KMS-11 (cell line): ENCODE measurements at regions not wholly inside any gene's neighbourhood (a gene's known extent, or its start where the extent isn't known, plus 50 kb on each side); places are given as distances from the start of the nearest gene placed in this dataset.

Experiments
- H2AFZ ChIP-seq: fragments of 200-600 bp; sonication (generic); 2 replicates; pipeline ENCODE4 v1.6.1; 2016; ENCODE audit warnings: antibody characterized with exemption, mixed run types, low read depth
- H3K27ac ChIP-seq: fragments of 200-600 bp; sonication (generic); 2 replicates; pipeline ENCODE4 v1.6.1; 2016; ENCODE audit warnings: mild to moderate bottlenecking, mixed run types
- H3K27me3 ChIP-seq: fragments of 200-600 bp; sonication (generic); 2 replicates; pipeline ENCODE4 v1.6.1; 2017; ENCODE audit warnings: mild to moderate bottlenecking, low read depth, mixed run types, moderate library complexity; ENCODE audit not compliant: insufficient read depth
- H3K36me3 ChIP-seq: fragments of 200-600 bp; sonication (generic); 2 replicates; pipeline ENCODE4 v1.6.1; 2017; ENCODE audit warnings: mild to moderate bottlenecking, mixed run types; ENCODE audit not compliant: insufficient read depth
- H3K4me1 ChIP-seq: fragments of 200-600 bp; sonication (generic); 2 replicates; pipeline ENCODE4 v1.6.1; 2016; ENCODE audit warnings: mild to moderate bottlenecking, low read depth, mixed run types; ENCODE audit not compliant: poor library complexity, severe bottlenecking
- H3K4me2 ChIP-seq: fragments of 200-600 bp; sonication (generic); 2 replicates; pipeline ENCODE4 v1.7.0; 2016; ENCODE audit warnings: mild to moderate bottlenecking, mixed run types
- H3K4me3 ChIP-seq: fragments of 200-600 bp; sonication (generic); IDR thresholded peaks from 2 replicates; pipeline ENCODE4 v1.6.1; 2017; ENCODE audit warnings: low read depth, low read length, mixed read lengths; ENCODE audit not compliant: insufficient read depth
- H3K79me2 ChIP-seq: fragments of 200-600 bp; sonication (generic); 2 replicates; pipeline ENCODE4 v1.6.1; 2016; ENCODE audit warnings: low read depth, mixed run types; ENCODE audit not compliant: insufficient read depth
- H3K9ac ChIP-seq: fragments of 200-600 bp; sonication (generic); 2 replicates; pipeline ENCODE4 v1.6.1; 2016; ENCODE audit warnings: mild to moderate bottlenecking, mixed run types
- H4K20me1 ChIP-seq: fragments of 200-600 bp; sonication (generic); 2 replicates; pipeline ENCODE4 v1.6.1; 2016; ENCODE audit warnings: mild to moderate bottlenecking, mixed run types; ENCODE audit not compliant: insufficient read depth
- TF ChIP-seq, protein P1 (sequence below): fragments of 200-600 bp; sonication (generic); conservative IDR thresholded peaks from 2 replicates; pipeline ENCODE4 v1.6.1; 2017; ENCODE audit warnings: low read depth, mild to moderate bottlenecking, antibody characterized with exemption, low read length, moderate library complexity, mixed read lengths

GRCh38 chr18:51952844-51953243 is 387.2 kb upstream of the DCC start:
- Histone ChIP-seq H2AFZ (no peak overlapping the region), H3K27me3 (no peaks in the 10 kb centered on the region), H3K27ac (no peak overlapping the region), H3K79me2 (no peaks in the 10 kb centered on the region), H4K20me1 (no peaks in the 10 kb centered on the region), H3K4me2 (no peak overlapping the region), H3K4me1 (peaks cover 27% of the 10 kb centered on the region), H3K36me3 (no peaks in the 10 kb centered on the region), H3K9ac (no peak overlapping the region), H3K4me3 (no peak overlapping the region)
- TF ChIP-seq, protein P1, sequence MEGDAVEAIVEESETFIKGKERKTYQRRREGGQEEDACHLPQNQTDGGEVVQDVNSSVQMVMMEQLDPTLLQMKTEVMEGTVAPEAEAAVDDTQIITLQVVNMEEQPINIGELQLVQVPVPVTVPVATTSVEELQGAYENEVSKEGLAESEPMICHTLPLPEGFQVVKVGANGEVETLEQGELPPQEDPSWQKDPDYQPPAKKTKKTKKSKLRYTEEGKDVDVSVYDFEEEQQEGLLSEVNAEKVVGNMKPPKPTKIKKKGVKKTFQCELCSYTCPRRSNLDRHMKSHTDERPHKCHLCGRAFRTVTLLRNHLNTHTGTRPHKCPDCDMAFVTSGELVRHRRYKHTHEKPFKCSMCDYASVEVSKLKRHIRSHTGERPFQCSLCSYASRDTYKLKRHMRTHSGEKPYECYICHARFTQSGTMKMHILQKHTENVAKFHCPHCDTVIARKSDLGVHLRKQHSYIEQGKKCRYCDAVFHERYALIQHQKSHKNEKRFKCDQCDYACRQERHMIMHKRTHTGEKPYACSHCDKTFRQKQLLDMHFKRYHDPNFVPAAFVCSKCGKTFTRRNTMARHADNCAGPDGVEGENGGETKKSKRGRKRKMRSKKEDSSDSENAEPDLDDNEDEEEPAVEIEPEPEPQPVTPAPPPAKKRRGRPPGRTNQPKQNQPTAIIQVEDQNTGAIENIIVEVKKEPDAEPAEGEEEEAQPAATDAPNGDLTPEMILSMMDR = no peak

GRCh38 chr18:51953521-51953920 is 386.5 kb upstream of the DCC start:
- no peak overlapping the region for H3K4me3 ChIP-seq
- H3K27me3 ChIP-seq = no peaks in the 10 kb centered on the region
- no peaks in the 10 kb centered on the region for H3K36me3 ChIP-seq
- TF ChIP-seq, protein P1 = no peak
- H3K27ac ChIP-seq = no peak overlapping the region
- peaks cover 27% of the 10 kb centered on the region for H3K4me1 ChIP-seq
- H2AFZ ChIP-seq = no peak overlapping the region
- H4K20me1 ChIP-seq = no peaks in the 10 kb centered on the region
- H3K9ac ChIP-seq = no peak overlapping the region
- peak overlapping the region; percentile 16; the same call in 1 of the 2 replicates for H3K4me2 ChIP-seq
- no peaks in the 10 kb centered on the region for H3K79me2 ChIP-seq

- no peak overlapping the region for H3K4me3 ChIP-seq
- no peaks in the 10 kb centered on the region for H3K27me3 ChIP-seq
- H4K20me1 ChIP-seq = no peaks in the 10 kb centered on the region
- H3K79me2 ChIP-seq = no peaks in the 10 kb centered on the region
- H2AFZ ChIP-seq = no peak overlapping the region
- no peak overlapping the region for H3K27ac ChIP-seq
- H3K4me2 ChIP-seq = no peak overlapping the region
- H3K9ac ChIP-seq = no peak overlapping the region
- peaks cover 27% of the 10 kb centered on the region for H3K4me1 ChIP-seq
- no peaks in the 10 kb centered on the region for H3K36me3 ChIP-seq
- TF ChIP-seq, protein P1 = no peak
These were observed 384.9 kb upstream of the DCC start for GRCh38 chr18:51955136-51955535.

GRCh38 chr18:51957001-51957400 is 383.0 kb upstream of the DCC start:
- H3K9ac ChIP-seq = no peak overlapping the region
- no peaks in the 10 kb centered on the region for H3K79me2 ChIP-seq
- no peak overlapping the region for H3K4me2 ChIP-seq
- H3K4me3 ChIP-seq = no peak overlapping the region
- H2AFZ ChIP-seq = no peak overlapping the region
- H3K27ac ChIP-seq = no peak overlapping the region
- H4K20me1 ChIP-seq = no peaks in the 10 kb centered on the region
- H3K4me1 ChIP-seq = peaks cover 27% of the 10 kb centered on the region
- H3K27me3 ChIP-seq = no peaks in the 10 kb centered on the region
- TF ChIP-seq, protein P1 = no peak
- no peaks in the 10 kb centered on the region for H3K36me3 ChIP-seq
